ENCODE measurements at regions not wholly inside any gene's neighbourhood (a gene's known extent, or its start where the extent isn't known, plus 50 kb on each side); places are given as distances from the start of the nearest gene placed in this dataset.

DNA sequence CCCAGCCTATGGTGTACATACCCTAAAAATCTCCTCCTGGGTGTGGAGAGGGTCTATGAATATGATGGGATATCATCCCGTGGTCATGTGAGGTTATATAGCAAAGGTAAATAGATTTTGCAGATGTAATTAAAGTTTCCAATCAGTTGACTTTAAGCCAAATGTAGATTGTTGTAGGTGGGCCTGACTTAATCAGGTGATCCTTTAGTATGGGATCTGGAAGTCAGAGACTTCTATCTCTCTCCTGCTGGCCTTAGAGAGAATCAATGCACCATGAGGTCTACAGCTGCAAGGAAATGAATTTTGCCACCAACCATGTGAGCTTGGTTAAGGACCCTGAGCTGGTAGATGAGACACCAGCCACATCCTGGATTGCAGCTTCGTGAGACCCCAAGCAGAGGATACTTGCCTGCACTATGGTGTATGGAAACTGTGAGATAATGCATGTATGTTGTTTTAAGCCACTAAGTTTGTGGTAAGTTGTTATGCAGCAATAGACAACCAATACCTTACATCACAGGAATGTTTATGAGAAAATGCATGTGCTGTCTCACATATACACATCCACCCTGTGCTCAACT is 137.1 kb upstream of the SLC6A11 start:
- TF ChIP-seq POLR2A (IDR thresholded peaks at IDR 0.05; ENCODE audit: low read length) (no peak), SREBF2 (IDR thresholded peaks at IDR 0.05) (no peak), REST (IDR thresholded peaks at IDR 0.05) (no peak)
- TF ChIP-seq, protein P1, sequence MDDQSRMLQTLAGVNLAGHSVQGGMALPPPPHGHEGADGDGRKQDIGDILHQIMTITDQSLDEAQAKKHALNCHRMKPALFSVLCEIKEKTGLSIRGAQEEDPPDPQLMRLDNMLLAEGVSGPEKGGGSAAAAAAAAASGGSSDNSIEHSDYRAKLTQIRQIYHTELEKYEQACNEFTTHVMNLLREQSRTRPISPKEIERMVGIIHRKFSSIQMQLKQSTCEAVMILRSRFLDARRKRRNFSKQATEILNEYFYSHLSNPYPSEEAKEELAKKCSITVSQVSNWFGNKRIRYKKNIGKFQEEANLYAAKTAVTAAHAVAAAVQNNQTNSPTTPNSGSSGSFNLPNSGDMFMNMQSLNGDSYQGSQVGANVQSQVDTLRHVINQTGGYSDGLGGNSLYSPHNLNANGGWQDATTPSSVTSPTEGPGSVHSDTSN (IDR thresholded peaks at IDR 0.05) = no peak
